ENCODE measurements at regions not wholly inside any gene's neighbourhood (a gene's known extent, or its start where the extent isn't known, plus 50 kb on each side); places are given as distances from the start of the nearest gene placed in this dataset.

DNA sequence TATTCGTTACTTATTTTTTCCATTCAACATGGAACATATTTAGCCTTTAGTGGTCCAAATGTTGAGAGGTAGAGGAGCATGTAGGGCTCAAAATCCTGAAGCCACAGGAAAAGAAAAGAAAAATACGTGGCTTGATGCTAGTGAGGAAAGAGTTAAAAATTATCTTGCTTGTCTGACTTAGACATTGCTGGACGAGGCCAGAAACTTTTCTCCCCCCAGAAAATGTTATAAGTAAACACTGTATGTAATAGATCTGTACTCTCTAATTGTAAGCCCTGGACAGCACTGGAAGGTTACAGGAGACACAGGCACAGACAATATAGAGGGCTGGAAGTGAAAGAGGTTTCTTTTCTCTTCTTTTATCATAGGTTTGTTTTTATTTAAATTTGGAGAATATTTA, 165.6 kb downstream of the ZFP64 start:
- TF ChIP-seq POLR2A (IDR thresholded peaks at IDR 0.05), result no peak
- TF ChIP-seq, protein P1, sequence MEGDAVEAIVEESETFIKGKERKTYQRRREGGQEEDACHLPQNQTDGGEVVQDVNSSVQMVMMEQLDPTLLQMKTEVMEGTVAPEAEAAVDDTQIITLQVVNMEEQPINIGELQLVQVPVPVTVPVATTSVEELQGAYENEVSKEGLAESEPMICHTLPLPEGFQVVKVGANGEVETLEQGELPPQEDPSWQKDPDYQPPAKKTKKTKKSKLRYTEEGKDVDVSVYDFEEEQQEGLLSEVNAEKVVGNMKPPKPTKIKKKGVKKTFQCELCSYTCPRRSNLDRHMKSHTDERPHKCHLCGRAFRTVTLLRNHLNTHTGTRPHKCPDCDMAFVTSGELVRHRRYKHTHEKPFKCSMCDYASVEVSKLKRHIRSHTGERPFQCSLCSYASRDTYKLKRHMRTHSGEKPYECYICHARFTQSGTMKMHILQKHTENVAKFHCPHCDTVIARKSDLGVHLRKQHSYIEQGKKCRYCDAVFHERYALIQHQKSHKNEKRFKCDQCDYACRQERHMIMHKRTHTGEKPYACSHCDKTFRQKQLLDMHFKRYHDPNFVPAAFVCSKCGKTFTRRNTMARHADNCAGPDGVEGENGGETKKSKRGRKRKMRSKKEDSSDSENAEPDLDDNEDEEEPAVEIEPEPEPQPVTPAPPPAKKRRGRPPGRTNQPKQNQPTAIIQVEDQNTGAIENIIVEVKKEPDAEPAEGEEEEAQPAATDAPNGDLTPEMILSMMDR (IDR thresholded peaks at IDR 0.05), result no peak
